ENCODE measurements at regions not wholly inside any gene's neighbourhood (a gene's known extent, or its start where the extent isn't known, plus 50 kb on each side); places are given as distances from the start of the nearest gene placed in this dataset.
A peak's percentile ranks its signal among the peaks of the same experiment; 100 is the strongest.

GRCh38 chr12:70176290-70176689, 66.9 kb upstream of the CNOT2 start:
- DNase-seq (ENCODE audit: low spot score): no peak
- Histone ChIP-seq H3K27ac (no peak overlapping the region), H3K4me3 (no peak overlapping the region)
- TF ChIP-seq CTCF (IDR thresholded peaks at IDR 0.05): no peak

GRCh38 chr12:70177631-70178030, 65.6 kb upstream of the CNOT2 start:
- Histone ChIP-seq H3K27ac (no peak overlapping the region), H3K4me3 (no peak overlapping the region)
- TF ChIP-seq CTCF (IDR thresholded peaks at IDR 0.05): no peak
- no peak for DNase-seq (ENCODE audit: low spot score)

GRCh38 chr12:70178038-70178437, 65.2 kb upstream of the CNOT2 start:
- no peak for TF ChIP-seq CTCF (IDR thresholded peaks at IDR 0.05)
- Histone ChIP-seq H3K4me3 (peak overlapping the region; percentile 16), H3K27ac (no peak overlapping the region)
- no peak for DNase-seq (ENCODE audit: low spot score)

- TF ChIP-seq CTCF (IDR thresholded peaks at IDR 0.05): no peak
- no peak for DNase-seq (ENCODE audit: low spot score)
- Histone ChIP-seq H3K27ac (no peak overlapping the region), H3K4me3 (no peak overlapping the region)
Measured at GRCh38 chr12:70180130-70180529, 63.1 kb upstream of the CNOT2 start.

GRCh38 chr12:70185301-70185700, 57.9 kb upstream of the CNOT2 start:
- no peak for TF ChIP-seq CTCF (IDR thresholded peaks at IDR 0.05)

GRCh38 chr12:70186436-70186835, 56.8 kb upstream of the CNOT2 start:
- DNase-seq (ENCODE audit: low spot score): no peak
- Histone ChIP-seq H3K4me3 (no peak overlapping the region), H3K27ac (no peak overlapping the region)
- no peak for TF ChIP-seq CTCF (IDR thresholded peaks at IDR 0.05)

More at GRCh38 chr12:70185301-70185700, 57.9 kb upstream of the CNOT2 start:
- no peak overlapping the region for H3K27ac ChIP-seq
- DNase-seq (ENCODE audit: low spot score): no peak
- no peak overlapping the region for H3K4me3 ChIP-seq

- H3K27ac ChIP-seq: no peak overlapping the region
- no peak for DNase-seq (ENCODE audit: low spot score)
- no peak overlapping the region for H3K4me3 ChIP-seq
- no peak for TF ChIP-seq CTCF (IDR thresholded peaks at IDR 0.05)
Measured at GRCh38 chr12:70190262-70191010, 52.8 kb upstream of the CNOT2 start.
